ENCODE measurements at regions not wholly inside any gene's neighbourhood (a gene's known extent, or its start where the extent isn't known, plus 50 kb on each side); places are given as distances from the start of the nearest gene placed in this dataset.

DNA sequence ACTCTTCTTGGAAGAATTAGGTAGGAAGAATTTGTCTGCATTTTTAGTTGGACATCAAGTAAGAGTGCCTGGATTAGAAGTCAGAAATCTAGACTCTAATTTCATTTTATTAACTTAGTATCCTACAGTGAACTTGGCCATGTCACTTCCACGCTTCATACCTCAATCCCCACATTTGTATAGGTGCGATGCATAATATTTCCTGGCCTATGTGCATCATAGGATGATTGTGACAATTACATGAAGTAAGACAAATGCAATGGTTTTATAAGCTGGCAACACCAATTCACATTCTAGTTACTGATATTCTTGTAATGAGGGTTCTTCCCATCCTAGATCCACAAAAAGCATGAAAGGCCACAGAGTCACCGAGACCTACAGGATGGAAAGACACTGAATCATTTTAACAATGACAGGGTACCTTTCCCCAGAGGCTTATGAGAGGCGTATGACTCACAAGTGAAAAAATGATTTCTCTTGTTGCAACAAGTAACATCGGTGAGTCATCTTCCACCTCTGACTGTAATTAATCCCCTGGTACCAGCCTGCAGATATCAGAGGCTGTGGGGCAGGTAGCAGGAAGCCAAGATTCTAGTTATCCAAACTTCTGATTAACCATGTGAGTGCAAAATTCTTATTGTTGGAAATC lies 56.0 kb upstream of the OR5AK2 start:
- DNase-seq (ENCODE audit: low spot score), result peak; percentile 94

GRCh38 chr11:56923116-56923515 lies 65.6 kb upstream of the OR5AK2 start:
- DNase-seq (ENCODE audit: low spot score), result no peak

DNA sequence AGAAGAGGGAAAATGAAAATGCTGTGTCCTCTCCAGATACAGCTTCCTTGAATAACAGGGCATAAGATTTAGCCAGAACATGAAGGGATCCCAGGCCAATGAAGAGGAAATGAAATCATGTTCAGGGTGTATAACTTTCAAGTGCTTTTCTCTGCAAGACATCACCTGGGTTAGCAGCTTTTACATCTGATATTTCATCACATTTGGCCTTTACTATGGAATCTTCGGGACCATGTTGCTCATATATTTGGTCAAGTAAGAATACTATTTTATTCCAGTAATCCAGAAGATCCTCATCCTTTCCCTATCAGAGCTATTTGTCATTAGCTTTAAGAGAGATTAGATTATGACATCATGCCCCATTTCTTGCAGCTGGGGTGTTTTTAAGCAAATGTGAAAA lies 66.3 kb upstream of the OR5AK2 start:
- no peak for DNase-seq (ENCODE audit: low spot score)

DNA sequence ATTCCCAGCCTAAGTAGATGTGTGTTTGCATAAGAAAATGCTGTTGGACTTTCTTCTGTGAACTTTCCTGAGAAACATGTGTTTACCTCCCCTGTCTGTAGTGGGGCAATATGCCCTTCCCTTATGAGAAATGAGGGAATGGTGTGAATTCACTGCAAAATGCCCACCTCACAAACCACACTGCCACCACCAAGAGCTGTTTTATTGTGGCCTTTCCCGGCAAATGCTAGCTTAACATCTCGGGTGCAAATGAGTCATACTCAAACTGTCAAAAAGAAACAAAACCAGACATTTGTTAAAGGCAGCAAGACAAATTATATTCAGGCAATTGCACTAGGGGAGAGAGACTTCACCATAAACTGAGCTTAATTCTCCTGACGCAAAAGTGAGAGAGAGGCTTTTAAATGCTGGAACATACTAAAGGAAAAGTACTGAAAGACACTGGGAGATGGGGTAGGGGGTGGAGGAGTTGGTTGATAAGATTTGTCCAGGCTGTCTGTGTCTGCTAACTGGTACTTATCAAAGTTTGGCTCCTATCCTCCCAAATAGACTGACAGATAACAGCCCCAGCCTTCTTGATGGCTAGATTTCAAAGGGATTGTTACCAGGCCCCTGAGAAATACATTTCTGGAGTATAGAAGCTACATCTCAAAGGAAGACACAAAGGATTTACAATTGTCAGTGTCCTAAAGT lies 70.9 kb upstream of the OR5AK2 start:
- no peak for DNase-seq (ENCODE audit: low spot score)

DNA sequence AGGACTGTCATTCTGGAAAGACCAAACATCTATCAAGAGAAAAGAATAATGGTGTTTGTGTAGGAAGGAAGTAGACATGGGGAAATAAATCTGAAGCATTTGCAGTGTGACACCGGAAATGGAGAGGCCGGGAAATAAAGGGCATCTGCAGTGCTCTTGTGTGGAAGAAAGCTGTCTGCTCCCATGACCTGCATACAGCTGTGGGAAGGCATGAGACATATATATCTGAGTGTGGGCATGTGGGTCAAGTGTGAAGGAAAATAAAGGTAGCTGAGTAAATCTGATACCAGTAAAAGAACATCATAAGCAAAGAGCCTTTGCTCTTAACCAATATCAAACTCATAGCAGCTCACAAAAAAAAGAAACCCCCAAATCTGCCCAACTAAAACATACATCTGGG lies 72.1 kb upstream of the OR5AK2 start:
- no peak for DNase-seq (ENCODE audit: low spot score)

- DNase-seq (ENCODE audit: low spot score), result no peak
These were observed 72.6 kb upstream of the OR5AK2 start for GRCh38 chr11:56916162-56916561.

DNA sequence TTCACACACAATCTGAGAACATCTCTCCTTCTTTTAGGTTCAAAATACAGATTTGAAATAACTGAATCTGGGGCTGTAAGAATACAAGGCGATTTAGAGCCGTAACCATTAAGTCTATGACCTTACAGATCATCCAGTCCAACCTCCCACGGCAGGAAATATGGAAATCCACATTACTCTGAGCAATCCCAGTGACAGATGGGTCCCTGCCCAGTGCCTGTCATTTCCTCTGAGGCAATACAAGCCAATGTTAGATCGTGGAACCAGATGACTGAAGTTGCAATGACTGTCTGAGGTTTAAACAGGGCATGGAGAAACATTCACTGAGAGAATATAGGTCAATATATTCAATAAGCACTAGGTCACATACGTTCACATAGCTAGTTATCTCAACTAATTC lies 77.4 kb upstream of the OR5AK2 start:
- peak; percentile 34 for DNase-seq (ENCODE audit: low spot score)

DNA sequence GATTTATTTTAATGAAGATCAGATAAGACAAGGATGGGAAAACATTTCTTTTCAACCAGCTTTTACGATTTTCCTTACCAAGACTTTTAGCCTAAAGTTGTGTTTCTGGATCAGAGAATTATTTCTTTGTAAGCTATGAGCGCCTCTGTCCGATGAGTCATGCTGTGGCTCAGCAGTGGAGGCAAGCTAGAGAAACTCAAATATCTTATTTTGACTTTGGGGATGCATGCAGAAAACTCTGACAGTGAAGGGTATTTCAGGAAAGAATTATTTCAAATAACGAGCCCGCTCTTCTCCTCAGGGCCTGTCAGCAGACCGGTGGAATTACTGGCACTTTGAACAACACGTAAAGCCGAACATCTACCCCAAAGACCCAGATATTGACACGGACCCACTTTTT lies 77.9 kb upstream of the OR5AK2 start:
- DNase-seq (ENCODE audit: low spot score), result no peak

- DNase-seq (ENCODE audit: low spot score), result no peak
These were observed 78.5 kb upstream of the OR5AK2 start for GRCh38 chr11:56910046-56910773.

DNA sequence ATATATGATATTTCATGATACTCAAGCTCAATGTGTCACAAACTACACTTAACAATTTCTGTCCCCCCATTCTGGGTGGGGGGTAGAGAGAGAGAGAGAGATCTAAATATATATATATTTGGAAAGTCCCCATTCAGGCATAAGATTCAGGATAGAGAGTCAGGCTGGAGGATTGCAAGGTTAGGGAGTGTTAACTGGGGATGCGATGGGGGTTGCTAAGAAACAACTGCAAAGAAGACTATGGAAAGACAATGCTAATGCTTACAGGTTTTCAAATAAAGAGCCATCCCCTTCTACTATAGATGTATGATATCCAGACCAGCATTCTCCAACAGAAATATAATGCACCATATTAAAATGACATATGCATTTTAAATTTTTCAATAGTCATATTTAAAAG lies 79.2 kb upstream of the OR5AK2 start:
- DNase-seq (ENCODE audit: low spot score), result no peak

GRCh38 chr11:56909080-56909479 lies 79.6 kb upstream of the OR5AK2 start:
- no peak for DNase-seq (ENCODE audit: low spot score)

GRCh38 chr11:56906683-56907148 lies 82.0 kb upstream of the OR5AK2 start:
- no peak for DNase-seq (ENCODE audit: low spot score)

- no peak for DNase-seq (ENCODE audit: low spot score)
These were observed 82.8 kb upstream of the OR5AK2 start for GRCh38 chr11:56905936-56906335.

GRCh38 chr11:56905442-56905841 lies 83.3 kb upstream of the OR5AK2 start:
- no peak for DNase-seq (ENCODE audit: low spot score)

GRCh38 chr11:56898856-56899255 lies 89.9 kb upstream of the OR5AK2 start:
- DNase-seq (ENCODE audit: low spot score), result no peak

GRCh38 chr11:56890584-56891305 lies 98.0 kb upstream of the OR5AK2 start:
- DNase-seq (ENCODE audit: low spot score), result no peak

- no peak for DNase-seq (ENCODE audit: low spot score)
These were observed 98.7 kb upstream of the OR5AK2 start for GRCh38 chr11:56889986-56890385.

GRCh38 chr11:56887940-56888339 lies 100.8 kb upstream of the OR5AK2 start:
- DNase-seq (ENCODE audit: low spot score), result no peak

DNA sequence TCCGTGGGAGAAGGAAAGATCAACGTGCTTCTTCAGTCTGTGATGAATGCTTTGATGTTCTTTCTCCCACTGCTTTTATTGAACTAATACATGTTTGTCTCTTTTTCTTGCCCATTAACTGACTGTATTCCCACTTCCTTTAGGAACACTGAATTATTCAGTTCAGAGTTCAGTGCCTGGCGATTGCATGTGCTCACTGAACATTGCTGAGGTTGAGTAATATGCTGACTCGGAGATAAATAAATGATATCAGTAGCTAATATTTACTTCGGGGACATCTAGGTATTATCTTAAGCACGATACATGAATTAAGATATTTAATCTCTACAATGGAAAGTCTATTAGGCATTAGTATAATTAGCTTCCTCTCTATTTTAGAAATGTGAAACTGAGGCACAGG lies 102.3 kb upstream of the OR5AK2 start:
- no peak for DNase-seq (ENCODE audit: low spot score)

GRCh38 chr11:56885854-56886253 lies 102.9 kb upstream of the OR5AK2 start:
- no peak for DNase-seq (ENCODE audit: low spot score)

DNA sequence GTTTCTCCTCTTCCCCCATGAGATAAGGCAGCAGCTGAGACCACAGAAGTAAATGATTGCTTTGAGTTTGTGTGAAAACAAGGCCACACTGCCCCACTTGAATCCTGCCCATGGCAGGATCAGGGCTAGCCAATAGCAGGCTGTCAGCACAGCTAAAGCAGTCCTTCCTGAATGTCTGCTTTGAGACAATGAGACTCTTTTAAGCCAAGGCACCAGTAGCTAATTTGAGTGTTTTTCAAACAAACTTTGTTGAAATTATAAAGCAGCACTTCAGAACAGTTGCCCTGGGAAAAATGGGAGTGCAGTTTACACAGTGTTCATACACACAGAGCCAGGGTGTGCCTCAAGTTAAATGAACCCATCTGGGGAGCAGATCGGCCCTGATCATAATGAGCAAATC lies 103.5 kb upstream of the OR5AK2 start:
- no peak for DNase-seq (ENCODE audit: low spot score)

DNA sequence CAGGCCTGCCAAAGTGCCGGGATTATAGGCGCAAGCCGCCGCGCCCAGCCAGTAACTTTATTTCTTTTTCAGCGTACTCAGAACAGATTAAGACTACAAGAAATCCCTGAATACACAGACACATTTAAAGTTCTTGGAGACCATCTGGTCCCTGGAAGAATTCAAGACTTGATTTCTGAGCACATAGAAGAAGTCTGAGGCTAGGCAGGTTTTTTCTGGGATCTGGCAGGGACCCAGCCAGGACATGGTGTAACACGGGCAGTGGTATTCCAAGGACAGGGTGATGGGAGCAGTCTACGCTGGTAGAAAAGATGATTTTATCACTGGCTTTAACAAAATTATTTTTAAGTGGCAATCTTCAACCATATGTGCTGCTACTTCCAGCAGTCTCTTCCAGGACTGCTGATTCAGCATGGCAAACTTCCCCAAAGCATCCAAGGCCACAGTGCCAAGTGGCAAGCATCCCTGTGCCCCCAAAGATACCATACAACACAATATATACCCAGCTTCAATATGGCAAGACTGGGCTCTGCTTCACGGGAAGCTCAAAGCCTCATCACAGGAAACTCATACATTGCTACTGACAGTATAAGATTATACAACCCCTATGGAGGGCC lies 105.2 kb upstream of the OR5AK2 start:
- DNase-seq (ENCODE audit: low spot score), result no peak
